ENCODE measurements at regions not wholly inside any gene's neighbourhood (a gene's known extent, or its start where the extent isn't known, plus 50 kb on each side); places are given as distances from the start of the nearest gene placed in this dataset.

DNA sequence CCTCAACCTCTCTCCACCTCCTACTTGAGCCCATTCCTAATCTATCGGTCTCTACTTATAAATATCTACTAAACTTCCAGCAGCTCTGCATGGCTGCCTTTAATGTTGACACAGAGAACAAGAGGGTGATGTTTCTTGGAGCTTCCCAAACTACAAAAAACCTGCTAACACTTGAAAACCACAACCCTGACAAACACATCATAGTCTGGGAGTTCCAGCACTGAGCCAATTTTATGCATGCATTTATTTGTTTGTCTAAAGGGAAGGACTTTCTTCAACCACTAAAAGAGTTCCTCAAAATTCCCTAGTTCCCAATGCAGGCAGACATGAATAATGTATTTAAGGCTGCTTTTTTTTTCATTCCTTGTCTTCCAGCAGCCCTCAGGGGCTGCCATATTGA, 331.8 kb upstream of the XYLT1 start:
- DNase-seq (ENCODE audit: low spot score): no peak
- in situ Hi-C loops (cut with MboI; ENCODE audit: low sequenced_read_pairs, unreplicated experiment): no loop called here
- TF ChIP-seq, protein P1, sequence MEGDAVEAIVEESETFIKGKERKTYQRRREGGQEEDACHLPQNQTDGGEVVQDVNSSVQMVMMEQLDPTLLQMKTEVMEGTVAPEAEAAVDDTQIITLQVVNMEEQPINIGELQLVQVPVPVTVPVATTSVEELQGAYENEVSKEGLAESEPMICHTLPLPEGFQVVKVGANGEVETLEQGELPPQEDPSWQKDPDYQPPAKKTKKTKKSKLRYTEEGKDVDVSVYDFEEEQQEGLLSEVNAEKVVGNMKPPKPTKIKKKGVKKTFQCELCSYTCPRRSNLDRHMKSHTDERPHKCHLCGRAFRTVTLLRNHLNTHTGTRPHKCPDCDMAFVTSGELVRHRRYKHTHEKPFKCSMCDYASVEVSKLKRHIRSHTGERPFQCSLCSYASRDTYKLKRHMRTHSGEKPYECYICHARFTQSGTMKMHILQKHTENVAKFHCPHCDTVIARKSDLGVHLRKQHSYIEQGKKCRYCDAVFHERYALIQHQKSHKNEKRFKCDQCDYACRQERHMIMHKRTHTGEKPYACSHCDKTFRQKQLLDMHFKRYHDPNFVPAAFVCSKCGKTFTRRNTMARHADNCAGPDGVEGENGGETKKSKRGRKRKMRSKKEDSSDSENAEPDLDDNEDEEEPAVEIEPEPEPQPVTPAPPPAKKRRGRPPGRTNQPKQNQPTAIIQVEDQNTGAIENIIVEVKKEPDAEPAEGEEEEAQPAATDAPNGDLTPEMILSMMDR (IDR thresholded peaks at IDR 0.05; ENCODE audit: borderline replicate concordance, control extremely low read depth, extremely low read depth, insufficient read depth, missing control alignments): no peak

DNA sequence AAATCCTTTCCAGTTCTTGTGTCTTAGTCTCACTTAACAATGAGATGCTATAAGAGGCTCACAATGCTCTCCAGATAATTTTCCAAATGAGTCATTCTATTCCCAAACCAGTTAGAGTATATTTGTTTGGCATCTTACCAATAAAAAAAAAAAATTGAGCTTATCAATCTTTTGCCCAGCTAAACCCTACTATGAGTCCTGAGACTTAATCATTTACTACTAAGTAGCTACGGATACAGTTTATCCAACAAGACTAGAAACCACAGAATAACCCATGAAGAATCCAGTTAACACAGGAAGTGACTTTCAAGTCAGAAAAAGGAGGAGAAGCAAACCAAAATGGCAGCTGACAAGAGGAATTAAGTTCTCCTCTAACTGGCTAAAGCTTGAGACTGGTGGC, 330.3 kb upstream of the XYLT1 start:
- in situ Hi-C loops (cut with MboI; ENCODE audit: low sequenced_read_pairs, unreplicated experiment): no loop called here
- no peak for DNase-seq (ENCODE audit: low spot score)
- TF ChIP-seq, protein P1 (IDR thresholded peaks at IDR 0.05; ENCODE audit: borderline replicate concordance, control extremely low read depth, extremely low read depth, insufficient read depth, missing control alignments): no peak

DNA sequence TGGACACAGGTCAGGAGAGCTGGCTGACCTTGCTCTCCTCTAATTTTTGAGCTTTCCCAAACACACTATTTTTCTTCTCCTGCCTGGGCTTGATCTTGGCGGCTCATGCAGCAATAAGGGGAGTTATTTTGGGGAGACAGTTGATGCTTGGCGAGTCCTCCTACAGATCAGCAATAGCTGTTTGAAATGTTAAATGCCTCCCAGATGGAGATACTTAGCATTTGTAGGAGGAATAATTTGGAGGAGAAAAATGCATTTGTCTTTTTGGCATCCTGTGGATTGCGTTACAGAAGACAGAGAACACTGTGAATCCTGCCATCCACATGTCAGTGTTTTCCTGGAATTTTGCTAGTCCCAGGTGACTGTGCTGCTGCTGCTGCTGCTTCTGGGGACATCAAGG, 328.0 kb upstream of the XYLT1 start:
- TF ChIP-seq, protein P1 (IDR thresholded peaks at IDR 0.05; ENCODE audit: borderline replicate concordance, control extremely low read depth, extremely low read depth, insufficient read depth, missing control alignments): no peak
- in situ Hi-C loops (cut with MboI; ENCODE audit: low sequenced_read_pairs, unreplicated experiment): no loop called here
- no peak for DNase-seq (ENCODE audit: low spot score)

- in situ Hi-C loops (cut with MboI; ENCODE audit: low sequenced_read_pairs, unreplicated experiment): no loop called here
- no peak for DNase-seq (ENCODE audit: low spot score)
- TF ChIP-seq, protein P1 (IDR thresholded peaks at IDR 0.05; ENCODE audit: borderline replicate concordance, control extremely low read depth, extremely low read depth, insufficient read depth, missing control alignments): no peak
Observed at GRCh38 chr16:17793354-17793753, 322.6 kb upstream of the XYLT1 start.

DNA sequence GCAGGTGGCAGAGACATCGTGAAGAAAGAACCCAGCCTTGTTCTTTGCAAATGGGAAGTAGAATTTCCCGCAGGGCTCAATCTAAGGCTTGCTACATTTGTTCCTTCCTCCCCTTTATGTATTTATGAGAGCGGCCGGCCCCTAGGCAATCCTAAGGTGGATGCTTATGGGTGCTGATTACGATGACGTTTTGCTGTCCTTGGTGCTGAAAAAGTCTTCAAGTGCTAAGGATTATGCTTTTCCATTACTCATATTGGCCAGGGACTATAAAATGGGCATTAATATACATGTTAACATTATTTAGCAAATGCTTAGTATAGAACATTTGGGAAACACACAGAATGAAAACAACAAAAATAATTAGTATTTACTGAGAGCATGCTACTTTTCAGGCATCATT, 313.3 kb upstream of the XYLT1 start:
- in situ Hi-C loops (cut with MboI; ENCODE audit: low sequenced_read_pairs, unreplicated experiment): no loop called here
- no peak for DNase-seq (ENCODE audit: low spot score)
- TF ChIP-seq, protein P1 (IDR thresholded peaks at IDR 0.05; ENCODE audit: borderline replicate concordance, control extremely low read depth, extremely low read depth, insufficient read depth, missing control alignments): no peak

GRCh38 chr16:17780181-17780580, 309.4 kb upstream of the XYLT1 start:
- DNase-seq (ENCODE audit: low spot score): no peak
- in situ Hi-C loops (cut with MboI; ENCODE audit: low sequenced_read_pairs, unreplicated experiment): no loop called here

More at GRCh38 chr16:17780181-17780580, 309.4 kb upstream of the XYLT1 start:
- TF ChIP-seq, protein P1 (IDR thresholded peaks at IDR 0.05; ENCODE audit: borderline replicate concordance, control extremely low read depth, extremely low read depth, insufficient read depth, missing control alignments): no peak

Measured in GM13976 (cell line).